ENCODE measurements at regions not wholly inside any gene's neighbourhood (a gene's known extent, or its start where the extent isn't known, plus 50 kb on each side); places are given as distances from the start of the nearest gene placed in this dataset.

- TF ChIP-seq MAX (IDR thresholded peaks at IDR 0.05) (no peak), BRCA1 (IDR thresholded peaks at IDR 0.05; ENCODE audit: low read depth, low read length) (0 out of 2 replicates have a peak, but pooled peaks have one; percentile 27), KDM5A (IDR thresholded peaks at IDR 0.05; ENCODE audit: low read length) (no peak), TAF1 (IDR thresholded peaks at IDR 0.05; ENCODE audit: low read depth, low read length) (no peak), ATF3 (IDR thresholded peaks at IDR 0.05; ENCODE audit: insufficient read depth, low read depth, low read length) (no peak), SUZ12 (IDR thresholded peaks at IDR 0.05; ENCODE audit: low read length) (no peak), CTCF (IDR thresholded peaks at IDR 0.05; ENCODE audit: control extremely low read depth in 1 of 3, insufficient read depth in 1 of 3, low read depth in 1 of 3, low read length in 3 of 3) (peak; percentile 51 to 89 (median 86)), CBX8 (IDR thresholded peaks at IDR 0.05; ENCODE audit: borderline replicate concordance, low read depth, low read length) (no peak), ATF2 (IDR thresholded peaks at IDR 0.05; ENCODE audit: low read length) (no peak), TEAD4 (IDR thresholded peaks at IDR 0.05; ENCODE audit: low read depth, low read length) (peak; percentile 92), FOSL1 (IDR thresholded peaks at IDR 0.05; ENCODE audit: insufficient read depth, low read depth, low read length) (no peak), HDAC2 (IDR thresholded peaks at IDR 0.05; ENCODE audit: borderline replicate concordance in 1 of 2, low read depth in 2 of 2, low read length in 2 of 2) (no peak), SP4 (IDR thresholded peaks at IDR 0.05; ENCODE audit: low read length) (no peak), JUN (IDR thresholded peaks at IDR 0.05; ENCODE audit: low read depth, low read length) (no peak), POLR2AphosphoS5 (IDR thresholded peaks at IDR 0.05; ENCODE audit: low read depth, low read length) (no peak), RNF2 (IDR thresholded peaks at IDR 0.05; ENCODE audit: borderline replicate concordance, low read depth, low read length, missing control alignments, poor library complexity, severe bottlenecking) (no peak)
Observed at GRCh38 chr7:46352004-46352954, 431.2 kb upstream of the IGFBP3 start (continued).

Measured in H1 (cell line).